OCI-LY3 (cell line): ENCODE measurements at regions not wholly inside any gene's neighbourhood (a gene's known extent, or its start where the extent isn't known, plus 50 kb on each side); places are given as distances from the start of the nearest gene placed in this dataset.

Experiments used
- H2AFZ ChIP-seq: fragments of 200-600, 300-600 bp; shearing (Covaris generic); 2 replicates; pipeline ENCODE4 v1.6.0; 2014; ENCODE audit warnings: antibody characterized with exemption, low read depth, low read length
- H3K27ac ChIP-seq: fragments of 200-600, 300-600 bp; sonication (generic); 2 replicates; pipeline ENCODE4 v1.5.1; 2014; ENCODE audit warnings: mild to moderate bottlenecking, low read length, moderate library complexity, mixed read lengths
- H3K27me3 ChIP-seq: fragments of 200-600, 300-600 bp; sonication (generic); 2 replicates; pipeline ENCODE4 v1.6.1; 2014; ENCODE audit warnings: low read depth, low read length, mixed read lengths
- H3K36me3 ChIP-seq: fragments of 200-600, 300-600 bp; sonication (generic); replicated peaks from 2 replicates; pipeline ENCODE3; 2014; ENCODE audit warnings: low read depth, low read length, mixed read lengths
- H3K4me1 ChIP-seq: fragments of 300-600, 200-600 bp; sonication (generic); 2 replicates; pipeline ENCODE4 v1.6.1; 2014; ENCODE audit warnings: low read length, mixed read lengths
- H3K4me2 ChIP-seq: fragments of 200-600, 300-600 bp; sonication (generic); 2 replicates; pipeline ENCODE4 v1.6.1; 2014; ENCODE audit warnings: low read length, mixed read lengths
- H3K4me3 ChIP-seq: fragments of 300-600, 200-600 bp; sonication (generic); 2 replicates; pipeline ENCODE4 v1.5.1; 2014; ENCODE audit warnings: antibody characterized with exemption, mild to moderate bottlenecking, low read length, moderate library complexity
- H3K79me2 ChIP-seq: fragments of 300-600, 200-600 bp; shearing (Covaris generic); 2 replicates; pipeline ENCODE4 v1.6.1; 2014; ENCODE audit warnings: mild to moderate bottlenecking, low read length, mixed read lengths
- H3K9ac ChIP-seq: fragments of 300-600, 200-600 bp; shearing (Covaris generic); 2 replicates; pipeline ENCODE4 v1.6.0; 2014; ENCODE audit warnings: mild to moderate bottlenecking, low read length, moderate library complexity
- H3K9me3 ChIP-seq: fragments of 200-600, 300-600 bp; shearing (Covaris generic); 2 replicates; pipeline ENCODE4 v1.6.1; 2014; ENCODE audit warnings: low read length, mixed read lengths; ENCODE audit not compliant: insufficient read depth
- H4K20me1 ChIP-seq: fragments of 200-600, 300-600 bp; sonication (generic); 2 replicates; pipeline ENCODE4 v1.6.1; 2016; ENCODE audit warnings: low read length, mixed read lengths; ENCODE audit not compliant: insufficient read depth
- CTCF ChIP-seq: fragments of 200-600, 300-600 bp; sonication (generic); IDR thresholded peaks from 2 replicates; pipeline ENCODE4 v1.5.1; 2014; ENCODE audit warnings: antibody characterized with exemption, low read length, low read depth
- EZH2phosphoT487 ChIP-seq: fragments of 200-600 bp; shearing (Covaris generic); IDR thresholded peaks from 2 replicates; pipeline ENCODE4 v1.6.1; 2018; ENCODE audit warnings: antibody characterized with exemption, mixed run types, low read depth

GRCh38 chr18:71327441-71327840 lies 1038.6 kb downstream of the SOCS6 start:
- TF ChIP-seq CTCF (no peak), EZH2phosphoT487 (no peak)
- Histone ChIP-seq H2AFZ (peak overlapping the region; percentile 8; the same call in 1 of the 2 replicates), H3K79me2 (no peaks in the 10 kb centered on the region), H3K36me3 (no peaks in the 10 kb centered on the region), H3K4me1 (peaks cover 7% of the 10 kb centered on the region), H3K27ac (no peak overlapping the region), H3K27me3 (no peaks in the 10 kb centered on the region), H3K4me2 (no peak overlapping the region; the same call in 1 of the 2 replicates), H3K9me3 (no peaks in the 10 kb centered on the region), H3K4me3 (no peak overlapping the region), H3K9ac (no peak overlapping the region), H4K20me1 (no peaks in the 10 kb centered on the region)

- Histone ChIP-seq H4K20me1 (no peaks in the 10 kb centered on the region), H3K36me3 (no peaks in the 10 kb centered on the region)
These were observed 1038.0 kb downstream of the SOCS6 start for GRCh38 chr18:71326826-71327225.

GRCh38 chr18:71324356-71324755 lies 1035.5 kb downstream of the SOCS6 start:
- Histone ChIP-seq H2AFZ (no peak overlapping the region; the same call in 1 of the 2 replicates), H3K9me3 (no peaks in the 10 kb centered on the region), H3K27me3 (no peaks in the 10 kb centered on the region)

More at GRCh38 chr18:71326826-71327225, 1038.0 kb downstream of the SOCS6 start:
- H3K9me3 ChIP-seq: no peaks in the 10 kb centered on the region
- peaks cover 7% of the 10 kb centered on the region for H3K4me1 ChIP-seq
- no peak overlapping the region for H2AFZ ChIP-seq
- no peak overlapping the region for H3K4me3 ChIP-seq
- no peaks in the 10 kb centered on the region for H3K27me3 ChIP-seq
- H3K79me2 ChIP-seq: no peaks in the 10 kb centered on the region
- H3K4me2 ChIP-seq: no peak overlapping the region
- no peak overlapping the region for H3K9ac ChIP-seq
- no peak for TF ChIP-seq EZH2phosphoT487
- H3K27ac ChIP-seq: no peak overlapping the region

GRCh38 chr18:71322201-71322600 lies 1033.4 kb downstream of the SOCS6 start:
- Histone ChIP-seq H3K9ac (no peak overlapping the region), H4K20me1 (no peaks in the 10 kb centered on the region), H3K27ac (no peak overlapping the region), H3K79me2 (no peaks in the 10 kb centered on the region), H3K27me3 (no peaks in the 10 kb centered on the region), H3K4me3 (no peak overlapping the region), H3K36me3 (no peaks in the 10 kb centered on the region), H2AFZ (no peak overlapping the region), H3K4me1 (no peaks in the 10 kb centered on the region), H3K9me3 (no peaks in the 10 kb centered on the region), H3K4me2 (no peak overlapping the region)
- TF ChIP-seq EZH2phosphoT487 (no peak), CTCF (no peak)

More at GRCh38 chr18:71324356-71324755, 1035.5 kb downstream of the SOCS6 start:
- Histone ChIP-seq H3K9ac (no peak overlapping the region), H3K4me1 (peaks cover 7% of the 10 kb centered on the region), H3K79me2 (no peaks in the 10 kb centered on the region), H3K4me3 (no peak overlapping the region), H3K27ac (no peak overlapping the region), H4K20me1 (no peaks in the 10 kb centered on the region), H3K36me3 (no peaks in the 10 kb centered on the region), H3K4me2 (no peak overlapping the region)
- TF ChIP-seq EZH2phosphoT487 (no peak), CTCF (no peak)
